Body of pancreas (tissue), 4 donors: ENCODE measurements at regions not wholly inside any gene's neighbourhood (a gene's known extent, or its start where the extent isn't known, plus 50 kb on each side); places are given as distances from the start of the nearest gene placed in this dataset.

Experiments used
- CTCF ChIP-seq, 7 experiments: fragments of 450-650 bp in 4 of 7; fragments of 200-600 bp in 3 of 7; sonication (generic) in 3 of 7; IDR thresholded peaks; one replicate each; pipeline ENCODE4 v1.5.1; 2016 to 2019; ENCODE audit warnings: antibody characterized with exemption in 7 of 7
- POLR2A ChIP-seq, 3 donors: fragments of 450-650 bp; IDR thresholded peaks; one replicate each; pipeline ENCODE4 v1.6.1; 2016; ENCODE audit warnings: antibody characterized with exemption in 3 of 3, mild to moderate bottlenecking in 2 of 3

GRCh38 chr15:29396176-29396811, 126.7 kb upstream of the NSMCE3 start:
- TF ChIP-seq CTCF (IDR thresholded peaks at IDR 0.05), result no peak
- TF ChIP-seq POLR2A (IDR thresholded peaks at IDR 0.05), result no peak
